GM23338 (cell line): ENCODE measurements at regions not wholly inside any gene's neighbourhood (a gene's known extent, or its start where the extent isn't known, plus 50 kb on each side); places are given as distances from the start of the nearest gene placed in this dataset.

Source experiments
- CREB1 ChIP-seq: fragments of 250-450 bp; sonication (Bioruptor Pico); IDR thresholded peaks from 2 replicates; pipeline ENCODE4 v1.5.0; 2020; ENCODE audit warnings: low read depth, mild to moderate bottlenecking, moderate library complexity
- EZH2 ChIP-seq: fragments of 200-600 bp; sonication (generic); IDR thresholded peaks from one replicate; pipeline ENCODE4 v1.8.0; 2017; ENCODE audit warnings: antibody characterized with exemption, mild to moderate bottlenecking, low read depth; ENCODE audit not compliant: unreplicated experiment
- EZH2phosphoT487 ChIP-seq: fragments of 200-600 bp; sonication (generic); IDR thresholded peaks from one replicate; pipeline ENCODE4 v1.8.1; 2018; ENCODE audit warnings: antibody characterized with exemption; ENCODE audit not compliant: unreplicated experiment
- JUNB ChIP-seq: IDR thresholded peaks from one replicate; pipeline ENCODE4 v1.6.1; 2016; ENCODE audit warnings: antibody characterized with exemption; ENCODE audit not compliant: unreplicated experiment
- NANOG ChIP-seq: IDR thresholded peaks from 2 replicates; pipeline ENCODE4 v1.6.1; 2016; ENCODE audit warnings: antibody characterized with exemption, borderline replicate concordance
- POLR2AphosphoS5 ChIP-seq: IDR thresholded peaks from 2 replicates; pipeline ENCODE4 v1.6.1; 2016; ENCODE audit warnings: antibody characterized with exemption, low read depth
- STAT1 ChIP-seq: IDR thresholded peaks from one replicate; pipeline ENCODE4 v1.6.1; 2016; ENCODE audit warnings: antibody characterized with exemption; ENCODE audit not compliant: unreplicated experiment
- ZNF114 ChIP-seq: fragments of 250-450 bp; sonication (Bioruptor Pico); IDR thresholded peaks from 2 replicates; pipeline ENCODE4 v1.5.0; 2020; ENCODE audit warnings: mild to moderate bottlenecking, moderate library complexity
- ZNF331 ChIP-seq: fragments of 250-450 bp; sonication (Bioruptor Pico); IDR thresholded peaks from 2 replicates; pipeline ENCODE4 v1.5.0; 2020; ENCODE audit warnings: low read depth, mild to moderate bottlenecking, moderate library complexity
- TF ChIP-seq, protein P1 (sequence below), 2 experiments: fragments of 200-600 bp in 1 of 2; sonication (generic) in 1 of 2; conservative IDR thresholded peaks; 2 replicates each; pipeline versions ENCODE4 v1.5.1 to v1.6.1; 2016 to 2017; ENCODE audit warnings: antibody characterized with exemption in 2 of 2, low read depth in 2 of 2, mild to moderate bottlenecking in 2 of 2, moderate library complexity in 1 of 2
- TF ChIP-seq, protein P2 (sequence below): IDR thresholded peaks from one replicate; pipeline ENCODE4 v1.6.1; 2018; ENCODE audit warnings: antibody characterized with exemption; ENCODE audit not compliant: unreplicated experiment
- TF ChIP-seq, protein P3 (sequence below): IDR thresholded peaks from 2 replicates; pipeline ENCODE4 v1.6.1; 2016; ENCODE audit warnings: antibody characterized with exemption
- TF ChIP-seq, protein P4 (sequence below): fragments of 250-450 bp; sonication (Bioruptor Pico); IDR thresholded peaks from 2 replicates; pipeline ENCODE4 v1.5.0; 2020; ENCODE audit warnings: mild to moderate bottlenecking, moderate library complexity

DNA sequence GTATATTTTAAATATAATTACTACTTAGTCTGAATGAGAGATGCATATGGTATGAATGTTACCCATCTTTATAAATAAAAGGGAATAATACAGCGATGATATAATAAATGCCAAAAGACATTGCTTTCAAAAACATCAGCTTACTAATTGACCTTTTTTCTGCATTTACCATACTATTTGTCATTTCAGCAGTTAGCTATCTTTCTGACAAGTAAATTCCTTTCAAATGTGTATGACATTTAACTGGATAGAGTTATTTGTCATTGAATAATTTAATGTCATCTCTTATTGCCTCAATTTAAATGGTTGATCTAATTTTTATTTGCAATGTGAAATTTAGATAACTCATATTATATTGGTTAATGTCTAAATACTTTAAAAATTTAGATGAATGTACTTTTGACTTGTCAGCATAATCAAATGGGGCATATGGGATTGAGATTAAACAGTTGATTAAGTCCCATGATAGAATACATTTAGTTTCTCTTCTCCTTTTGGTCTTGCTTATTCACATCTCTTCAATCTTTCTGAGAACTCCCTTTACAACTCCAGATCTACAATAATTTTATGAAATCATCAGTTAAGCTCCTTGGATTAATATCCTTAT lies 350.9 kb downstream of the PCDH18 start:
- TF ChIP-seq, protein P1, sequence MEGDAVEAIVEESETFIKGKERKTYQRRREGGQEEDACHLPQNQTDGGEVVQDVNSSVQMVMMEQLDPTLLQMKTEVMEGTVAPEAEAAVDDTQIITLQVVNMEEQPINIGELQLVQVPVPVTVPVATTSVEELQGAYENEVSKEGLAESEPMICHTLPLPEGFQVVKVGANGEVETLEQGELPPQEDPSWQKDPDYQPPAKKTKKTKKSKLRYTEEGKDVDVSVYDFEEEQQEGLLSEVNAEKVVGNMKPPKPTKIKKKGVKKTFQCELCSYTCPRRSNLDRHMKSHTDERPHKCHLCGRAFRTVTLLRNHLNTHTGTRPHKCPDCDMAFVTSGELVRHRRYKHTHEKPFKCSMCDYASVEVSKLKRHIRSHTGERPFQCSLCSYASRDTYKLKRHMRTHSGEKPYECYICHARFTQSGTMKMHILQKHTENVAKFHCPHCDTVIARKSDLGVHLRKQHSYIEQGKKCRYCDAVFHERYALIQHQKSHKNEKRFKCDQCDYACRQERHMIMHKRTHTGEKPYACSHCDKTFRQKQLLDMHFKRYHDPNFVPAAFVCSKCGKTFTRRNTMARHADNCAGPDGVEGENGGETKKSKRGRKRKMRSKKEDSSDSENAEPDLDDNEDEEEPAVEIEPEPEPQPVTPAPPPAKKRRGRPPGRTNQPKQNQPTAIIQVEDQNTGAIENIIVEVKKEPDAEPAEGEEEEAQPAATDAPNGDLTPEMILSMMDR (conservative IDR thresholded peaks at IDR 0.05; ENCODE audit: low read depth in 2 of 2): no peak
- TF ChIP-seq EZH2 (no peak), POLR2AphosphoS5 (no peak), ZNF331 (CRISPR knock-in tag) (no peak), EZH2phosphoT487 (no peak), STAT1 (no peak), JUNB (no peak), NANOG (no peak), CREB1 (CRISPR knock-in tag) (no peak), ZNF114 (no peak)
- TF ChIP-seq, protein P2, sequence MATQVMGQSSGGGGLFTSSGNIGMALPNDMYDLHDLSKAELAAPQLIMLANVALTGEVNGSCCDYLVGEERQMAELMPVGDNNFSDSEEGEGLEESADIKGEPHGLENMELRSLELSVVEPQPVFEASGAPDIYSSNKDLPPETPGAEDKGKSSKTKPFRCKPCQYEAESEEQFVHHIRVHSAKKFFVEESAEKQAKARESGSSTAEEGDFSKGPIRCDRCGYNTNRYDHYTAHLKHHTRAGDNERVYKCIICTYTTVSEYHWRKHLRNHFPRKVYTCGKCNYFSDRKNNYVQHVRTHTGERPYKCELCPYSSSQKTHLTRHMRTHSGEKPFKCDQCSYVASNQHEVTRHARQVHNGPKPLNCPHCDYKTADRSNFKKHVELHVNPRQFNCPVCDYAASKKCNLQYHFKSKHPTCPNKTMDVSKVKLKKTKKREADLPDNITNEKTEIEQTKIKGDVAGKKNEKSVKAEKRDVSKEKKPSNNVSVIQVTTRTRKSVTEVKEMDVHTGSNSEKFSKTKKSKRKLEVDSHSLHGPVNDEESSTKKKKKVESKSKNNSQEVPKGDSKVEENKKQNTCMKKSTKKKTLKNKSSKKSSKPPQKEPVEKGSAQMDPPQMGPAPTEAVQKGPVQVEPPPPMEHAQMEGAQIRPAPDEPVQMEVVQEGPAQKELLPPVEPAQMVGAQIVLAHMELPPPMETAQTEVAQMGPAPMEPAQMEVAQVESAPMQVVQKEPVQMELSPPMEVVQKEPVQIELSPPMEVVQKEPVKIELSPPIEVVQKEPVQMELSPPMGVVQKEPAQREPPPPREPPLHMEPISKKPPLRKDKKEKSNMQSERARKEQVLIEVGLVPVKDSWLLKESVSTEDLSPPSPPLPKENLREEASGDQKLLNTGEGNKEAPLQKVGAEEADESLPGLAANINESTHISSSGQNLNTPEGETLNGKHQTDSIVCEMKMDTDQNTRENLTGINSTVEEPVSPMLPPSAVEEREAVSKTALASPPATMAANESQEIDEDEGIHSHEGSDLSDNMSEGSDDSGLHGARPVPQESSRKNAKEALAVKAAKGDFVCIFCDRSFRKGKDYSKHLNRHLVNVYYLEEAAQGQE: no peak
- TF ChIP-seq, protein P3, sequence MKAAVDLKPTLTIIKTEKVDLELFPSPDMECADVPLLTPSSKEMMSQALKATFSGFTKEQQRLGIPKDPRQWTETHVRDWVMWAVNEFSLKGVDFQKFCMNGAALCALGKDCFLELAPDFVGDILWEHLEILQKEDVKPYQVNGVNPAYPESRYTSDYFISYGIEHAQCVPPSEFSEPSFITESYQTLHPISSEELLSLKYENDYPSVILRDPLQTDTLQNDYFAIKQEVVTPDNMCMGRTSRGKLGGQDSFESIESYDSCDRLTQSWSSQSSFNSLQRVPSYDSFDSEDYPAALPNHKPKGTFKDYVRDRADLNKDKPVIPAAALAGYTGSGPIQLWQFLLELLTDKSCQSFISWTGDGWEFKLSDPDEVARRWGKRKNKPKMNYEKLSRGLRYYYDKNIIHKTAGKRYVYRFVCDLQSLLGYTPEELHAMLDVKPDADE: no peak
- TF ChIP-seq, protein P4, sequence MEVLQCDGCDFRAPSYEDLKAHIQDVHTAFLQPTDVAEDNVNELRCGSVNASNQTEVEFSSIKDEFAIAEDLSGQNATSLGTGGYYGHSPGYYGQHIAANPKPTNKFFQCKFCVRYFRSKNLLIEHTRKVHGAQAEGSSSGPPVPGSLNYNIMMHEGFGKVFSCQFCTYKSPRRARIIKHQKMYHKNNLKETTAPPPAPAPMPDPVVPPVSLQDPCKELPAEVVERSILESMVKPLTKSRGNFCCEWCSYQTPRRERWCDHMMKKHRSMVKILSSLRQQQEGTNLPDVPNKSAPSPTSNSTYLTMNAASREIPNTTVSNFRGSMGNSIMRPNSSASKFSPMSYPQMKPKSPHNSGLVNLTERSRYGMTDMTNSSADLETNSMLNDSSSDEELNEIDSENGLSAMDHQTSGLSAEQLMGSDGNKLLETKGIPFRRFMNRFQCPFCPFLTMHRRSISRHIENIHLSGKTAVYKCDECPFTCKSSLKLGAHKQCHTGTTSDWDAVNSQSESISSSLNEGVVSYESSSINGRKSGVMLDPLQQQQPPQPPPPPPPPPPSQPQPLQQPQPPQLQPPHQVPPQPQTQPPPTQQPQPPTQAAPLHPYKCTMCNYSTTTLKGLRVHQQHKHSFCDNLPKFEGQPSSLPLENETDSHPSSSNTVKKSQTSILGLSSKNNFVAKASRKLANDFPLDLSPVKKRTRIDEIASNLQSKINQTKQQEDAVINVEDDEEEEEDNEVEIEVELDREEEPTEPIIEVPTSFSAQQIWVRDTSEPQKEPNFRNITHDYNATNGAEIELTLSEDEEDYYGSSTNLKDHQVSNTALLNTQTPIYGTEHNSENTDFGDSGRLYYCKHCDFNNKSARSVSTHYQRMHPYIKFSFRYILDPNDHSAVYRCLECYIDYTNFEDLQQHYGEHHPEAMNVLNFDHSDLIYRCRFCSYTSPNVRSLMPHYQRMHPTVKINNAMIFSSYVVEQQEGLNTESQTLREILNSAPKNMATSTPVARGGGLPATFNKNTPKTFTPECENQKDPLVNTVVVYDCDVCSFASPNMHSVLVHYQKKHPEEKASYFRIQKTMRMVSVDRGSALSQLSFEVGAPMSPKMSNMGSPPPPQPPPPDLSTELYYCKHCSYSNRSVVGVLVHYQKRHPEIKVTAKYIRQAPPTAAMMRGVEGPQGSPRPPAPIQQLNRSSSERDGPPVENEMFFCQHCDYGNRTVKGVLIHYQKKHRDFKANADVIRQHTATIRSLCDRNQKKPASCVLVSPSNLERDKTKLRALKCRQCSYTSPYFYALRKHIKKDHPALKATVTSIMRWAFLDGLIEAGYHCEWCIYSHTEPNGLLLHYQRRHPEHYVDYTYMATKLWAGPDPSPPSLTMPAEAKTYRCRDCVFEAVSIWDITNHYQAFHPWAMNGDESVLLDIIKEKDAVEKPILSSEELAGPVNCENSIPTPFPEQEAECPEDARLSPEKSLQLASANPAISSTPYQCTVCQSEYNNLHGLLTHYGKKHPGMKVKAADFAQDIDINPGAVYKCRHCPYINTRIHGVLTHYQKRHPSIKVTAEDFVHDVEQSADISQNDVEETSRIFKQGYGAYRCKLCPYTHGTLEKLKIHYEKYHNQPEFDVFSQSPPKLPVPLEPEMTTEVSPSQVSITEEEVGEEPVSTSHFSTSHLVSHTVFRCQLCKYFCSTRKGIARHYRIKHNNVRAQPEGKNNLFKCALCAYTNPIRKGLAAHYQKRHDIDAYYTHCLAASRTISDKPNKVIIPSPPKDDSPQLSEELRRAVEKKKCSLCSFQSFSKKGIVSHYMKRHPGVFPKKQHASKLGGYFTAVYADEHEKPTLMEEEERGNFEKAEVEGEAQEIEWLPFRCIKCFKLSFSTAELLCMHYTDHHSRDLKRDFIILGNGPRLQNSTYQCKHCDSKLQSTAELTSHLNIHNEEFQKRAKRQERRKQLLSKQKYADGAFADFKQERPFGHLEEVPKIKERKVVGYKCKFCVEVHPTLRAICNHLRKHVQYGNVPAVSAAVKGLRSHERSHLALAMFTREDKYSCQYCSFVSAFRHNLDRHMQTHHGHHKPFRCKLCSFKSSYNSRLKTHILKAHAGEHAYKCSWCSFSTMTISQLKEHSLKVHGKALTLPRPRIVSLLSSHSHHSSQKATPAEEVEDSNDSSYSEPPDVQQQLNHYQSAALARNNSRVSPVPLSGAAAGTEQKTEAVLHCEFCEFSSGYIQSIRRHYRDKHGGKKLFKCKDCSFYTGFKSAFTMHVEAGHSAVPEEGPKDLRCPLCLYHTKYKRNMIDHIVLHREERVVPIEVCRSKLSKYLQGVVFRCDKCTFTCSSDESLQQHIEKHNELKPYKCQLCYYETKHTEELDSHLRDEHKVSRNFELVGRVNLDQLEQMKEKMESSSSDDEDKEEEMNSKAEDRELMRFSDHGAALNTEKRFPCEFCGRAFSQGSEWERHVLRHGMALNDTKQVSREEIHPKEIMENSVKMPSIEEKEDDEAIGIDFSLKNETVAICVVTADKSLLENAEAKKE (CRISPR knock-in tag): no peak
